ENCODE measurements at regions not wholly inside any gene's neighbourhood (a gene's known extent, or its start where the extent isn't known, plus 50 kb on each side); places are given as distances from the start of the nearest gene placed in this dataset.

DNA sequence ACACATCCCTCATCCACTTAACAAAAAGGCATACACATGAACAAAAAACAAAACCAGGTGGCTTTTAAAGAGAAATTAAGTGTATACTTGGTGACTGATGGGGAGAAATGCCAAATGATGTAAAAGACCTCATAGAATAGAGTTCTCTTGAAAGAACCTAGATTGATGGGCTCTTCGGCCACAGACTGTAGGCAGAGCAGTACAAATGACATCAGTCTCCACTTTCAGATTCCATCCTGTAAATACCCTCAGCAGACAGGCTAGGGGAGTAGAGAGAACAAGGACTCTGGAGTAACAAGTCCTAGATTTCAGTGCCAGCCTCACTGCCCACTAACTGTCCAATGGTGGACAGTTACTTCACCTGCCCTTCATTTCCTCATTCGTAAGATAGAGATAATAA lies 203.8 kb downstream of the MZT1 start:
- TF ChIP-seq CTCF (IDR thresholded peaks at IDR 0.05) (no peak), POLR2A (IDR thresholded peaks at IDR 0.05) (no peak), POLR2AphosphoS5 (IDR thresholded peaks at IDR 0.05) (no peak)
- H3K4me3 ChIP-seq, result no peak overlapping the region
- no peaks in the 10 kb centered on the region for H3K27me3 ChIP-seq
- DNase-seq (ENCODE audit: low spot score in 2 of 2), result no peak
- no peaks in the 10 kb centered on the region for H3K9me3 ChIP-seq
- no peaks in the 10 kb centered on the region for H3K36me3 ChIP-seq
- H3K27ac ChIP-seq, result no peak overlapping the region
- no peaks in the 10 kb centered on the region for H3K4me1 ChIP-seq
- intact Hi-C loops (cut with DNase I; ENCODE audit: low total_unique reads), result no loop called here

DNA sequence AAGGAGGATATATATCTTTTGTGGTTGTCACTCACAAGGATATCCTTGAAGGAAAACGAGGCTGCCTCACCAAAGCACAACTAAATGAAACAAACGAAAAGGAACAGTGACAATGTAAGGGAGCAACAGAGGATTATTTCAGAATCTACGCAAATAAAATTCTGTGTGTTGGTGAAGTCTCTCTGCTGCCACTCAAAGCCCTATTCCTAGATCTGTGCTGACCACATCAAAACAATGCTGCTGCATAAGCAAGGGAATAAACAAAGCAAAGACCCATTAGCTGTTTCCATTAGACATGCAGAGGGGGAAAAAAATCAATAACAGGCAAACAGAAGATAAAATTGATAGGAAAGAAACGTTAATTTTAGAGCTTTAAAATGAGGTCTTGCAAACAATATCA lies 204.4 kb downstream of the MZT1 start:
- intact Hi-C loops (cut with DNase I; ENCODE audit: low total_unique reads), result no loop called here
- Histone ChIP-seq H3K27me3 (no peaks in the 10 kb centered on the region), H3K9me3 (no peaks in the 10 kb centered on the region), H3K4me3 (no peak overlapping the region), H3K27ac (no peak overlapping the region), H3K4me1 (no peaks in the 10 kb centered on the region), H3K36me3 (no peaks in the 10 kb centered on the region)
- DNase-seq (ENCODE audit: low spot score in 2 of 2), result no peak
- TF ChIP-seq POLR2A (IDR thresholded peaks at IDR 0.05) (no peak), CTCF (IDR thresholded peaks at IDR 0.05) (no peak), POLR2AphosphoS5 (IDR thresholded peaks at IDR 0.05) (no peak)

DNA sequence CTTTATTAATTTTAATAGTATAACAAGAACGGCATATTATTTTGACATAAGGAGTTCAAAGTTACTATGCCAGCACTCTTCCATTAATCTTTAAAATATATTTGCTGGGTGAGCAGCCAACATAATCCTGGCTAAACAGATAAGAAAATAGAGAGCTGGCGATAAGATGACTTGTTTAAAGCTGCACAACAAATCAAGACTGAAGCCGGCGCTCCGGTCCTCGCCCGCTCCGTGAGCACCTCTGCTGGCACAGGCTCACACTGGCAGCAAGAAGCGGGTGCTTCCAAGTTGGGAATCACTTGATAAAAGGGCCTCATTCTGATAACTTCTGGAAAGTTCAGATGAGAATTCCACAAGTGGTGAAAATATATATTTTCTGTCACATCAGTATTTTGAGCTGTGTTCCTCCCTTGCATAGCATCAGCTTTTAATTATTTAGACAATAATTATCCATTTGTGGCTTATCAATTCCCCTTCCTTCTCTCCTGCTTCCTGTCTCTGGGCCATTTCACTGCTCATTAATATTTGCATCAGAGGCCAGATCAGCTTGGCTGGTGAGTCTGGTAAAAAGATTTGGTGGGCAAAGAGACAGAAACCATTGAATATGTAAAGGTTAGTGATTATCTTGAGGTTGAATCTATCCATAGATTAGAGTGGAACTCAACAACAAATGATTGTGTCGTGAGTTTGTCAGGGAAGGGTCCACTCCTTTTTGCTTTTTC lies 205.3 kb downstream of the MZT1 start:
- DNase-seq (ENCODE audit: low spot score in 2 of 2), result no peak
- intact Hi-C loops (cut with DNase I; ENCODE audit: low total_unique reads), result no loop called here
- Histone ChIP-seq H3K27me3 (no peaks in the 10 kb centered on the region), H3K36me3 (no peaks in the 10 kb centered on the region), H3K4me1 (no peaks in the 10 kb centered on the region), H3K27ac (no peak overlapping the region), H3K4me3 (no peak overlapping the region), H3K9me3 (no peaks in the 10 kb centered on the region)
- no peak for TF ChIP-seq POLR2A (IDR thresholded peaks at IDR 0.05)
- no peak for TF ChIP-seq CTCF (IDR thresholded peaks at IDR 0.05)
- no peak for TF ChIP-seq POLR2AphosphoS5 (IDR thresholded peaks at IDR 0.05)

- intact Hi-C loops (cut with DNase I; ENCODE audit: low total_unique reads), result no loop called here
- no peak for DNase-seq (ENCODE audit: low spot score in 2 of 2)
- TF ChIP-seq CTCF (IDR thresholded peaks at IDR 0.05) (no peak), POLR2AphosphoS5 (IDR thresholded peaks at IDR 0.05) (no peak), POLR2A (IDR thresholded peaks at IDR 0.05) (no peak)
- Histone ChIP-seq H3K27ac (no peak overlapping the region), H3K36me3 (no peaks in the 10 kb centered on the region), H3K9me3 (no peaks in the 10 kb centered on the region), H3K4me3 (no peak overlapping the region), H3K4me1 (no peaks in the 10 kb centered on the region), H3K27me3 (no peaks in the 10 kb centered on the region)
Measured at GRCh38 chr13:72514146-72514545, 213.3 kb downstream of the MZT1 start.

DNA sequence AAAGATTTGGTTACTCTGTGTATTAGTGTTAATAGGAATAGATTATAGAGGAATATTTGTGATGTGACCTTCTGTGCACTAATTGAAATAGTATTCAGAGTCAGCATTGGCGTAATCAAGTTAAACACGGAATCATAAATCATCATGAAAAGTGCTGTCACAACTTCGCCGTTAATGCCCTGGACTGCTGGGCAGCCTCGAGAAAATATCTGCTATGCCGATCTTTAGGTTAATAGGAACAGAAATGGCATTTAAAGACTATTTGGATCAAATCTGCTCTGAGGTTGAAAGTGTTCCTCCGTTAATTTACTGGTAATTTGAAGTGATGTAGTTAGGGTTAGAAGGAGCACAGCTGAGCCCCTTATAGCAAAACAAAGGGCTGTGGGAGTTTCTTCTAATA lies 219.0 kb downstream of the MZT1 start:
- H3K4me3 ChIP-seq, result no peak overlapping the region
- intact Hi-C loops (cut with DNase I; ENCODE audit: low total_unique reads), result no loop called here

More for the DNA sequence above, 219.0 kb downstream of the MZT1 start:
- no peaks in the 10 kb centered on the region for H3K4me1 ChIP-seq
- H3K9me3 ChIP-seq, result no peaks in the 10 kb centered on the region
- H3K27ac ChIP-seq, result no peak overlapping the region
- no peaks in the 10 kb centered on the region for H3K36me3 ChIP-seq
- TF ChIP-seq POLR2A (IDR thresholded peaks at IDR 0.05), result no peak
- no peak for TF ChIP-seq POLR2AphosphoS5 (IDR thresholded peaks at IDR 0.05)
- no peak for TF ChIP-seq CTCF (IDR thresholded peaks at IDR 0.05)
- DNase-seq (ENCODE audit: low spot score in 2 of 2), result no peak
- H3K27me3 ChIP-seq, result no peaks in the 10 kb centered on the region
